ENCODE measurements at regions not wholly inside any gene's neighbourhood (a gene's known extent, or its start where the extent isn't known, plus 50 kb on each side); places are given as distances from the start of the nearest gene placed in this dataset.

- TF ChIP-seq EGR1 (IDR thresholded peaks at IDR 0.05) (no peak), EP300 (IDR thresholded peaks at IDR 0.05; ENCODE audit: borderline replicate concordance) (no peak), TCF12 (IDR thresholded peaks at IDR 0.05; ENCODE audit: low read depth) (no peak), NFIC (IDR thresholded peaks at IDR 0.05) (no peak)
These were observed 586.9 kb downstream of the FAM181B start for GRCh38 chr11:82146789-82147188.

All from Ishikawa (cell line).